ENCODE measurements at regions not wholly inside any gene's neighbourhood (a gene's known extent, or its start where the extent isn't known, plus 50 kb on each side); places are given as distances from the start of the nearest gene placed in this dataset.
"Not testable (repeated sequence)": the region's sequence is repeated elsewhere in the genome, so short reads cannot be mapped to it uniquely, and the experiment has no call there.

DNA sequence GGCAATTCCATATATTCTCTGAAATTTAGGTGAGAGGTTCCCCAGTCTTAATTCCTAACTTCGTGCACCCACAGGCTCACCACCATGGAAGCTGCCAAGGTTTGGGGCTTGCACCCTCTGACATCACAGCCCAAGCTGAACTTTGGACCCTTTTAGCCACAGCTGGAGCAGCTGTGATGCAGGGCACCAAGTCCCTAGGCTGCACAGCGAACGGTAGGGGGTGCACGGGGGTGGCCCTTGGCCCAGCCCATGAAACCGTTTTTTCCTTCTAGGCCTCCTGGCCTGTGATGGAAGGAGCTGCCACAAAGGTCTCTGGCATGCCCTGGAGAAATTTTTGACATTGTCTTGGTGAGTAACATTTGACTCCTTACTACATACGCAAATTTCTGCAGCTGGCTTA is 251.9 kb upstream of the GRM3 start:
- Histone ChIP-seq H4K20me1 (ENCODE audit: control insufficient read depth, extremely low read depth, insufficient read depth, low read length) (no peaks in the 10 kb centered on the region), H3K4me2 (ENCODE audit: extremely low read depth, insufficient read depth, low read length) (no peak overlapping the region), H3K79me2 (ENCODE audit: control insufficient read depth, insufficient read depth, low read length) (no peaks in the 10 kb centered on the region), H2AFZ (ENCODE audit: low read length) (no peak overlapping the region), H3K27me3 (ENCODE audit: control insufficient read depth, insufficient read depth, low read length) (no peaks in the 10 kb centered on the region), H3K9me3 (ENCODE audit: control insufficient read depth, insufficient read depth, low read depth, low read length) (no peaks in the 10 kb centered on the region), H3K9ac (ENCODE audit: insufficient read depth, low read length) (no peak overlapping the region), H3K4me1 (ENCODE audit: control insufficient read depth, extremely low read depth, insufficient read depth, low read length) (no peaks in the 10 kb centered on the region), H3K27ac (ENCODE audit: insufficient read depth, low read length) (no peak overlapping the region), H3K4me3 (replicated peaks in 1 of 4; ENCODE audit: control extremely low read depth in 1 of 4, insufficient read depth in 1 of 4, low read depth in 3 of 4, low read length in 4 of 4) (no peak overlapping the region), H3K36me3 (ENCODE audit: control insufficient read depth, insufficient read depth, low read length) (no peaks in the 10 kb centered on the region)
- DNase-seq (ENCODE audit: low read depth in 2 of 2), result no peak
- no peak for TF ChIP-seq EZH2 (IDR thresholded peaks at IDR 0.05; ENCODE audit: low read length, missing control alignments)
- TF ChIP-seq CTCF (conservative IDR thresholded peaks at IDR 0.05 in 1 of 2, IDR thresholded peaks at IDR 0.05 in 1 of 2; ENCODE audit: low read depth in 1 of 2, low read length in 2 of 2), result no peak

DNA sequence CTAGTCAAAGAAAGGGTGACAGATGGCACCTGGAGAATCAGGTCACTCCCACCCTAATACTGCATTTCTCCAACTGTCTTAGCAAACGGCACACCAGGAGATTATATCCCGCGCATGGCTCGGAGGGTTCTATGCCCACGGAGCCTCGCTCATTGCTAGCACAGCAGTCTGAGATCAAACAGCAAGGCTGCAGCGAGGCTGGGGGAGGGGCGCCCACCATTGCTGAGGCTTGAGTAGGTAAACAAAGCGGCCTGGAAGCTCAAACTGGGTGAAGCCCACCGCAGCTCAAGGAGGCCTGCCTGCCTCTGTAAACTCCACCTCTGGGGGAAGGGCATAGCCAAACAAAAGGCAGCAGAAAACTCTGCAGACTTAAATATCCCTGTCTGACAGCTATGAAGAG is 268.1 kb upstream of the GRM3 start:
- not testable (repeated sequence) for H3K79me2 ChIP-seq (ENCODE audit: control insufficient read depth, insufficient read depth, low read length); H3K9ac ChIP-seq (ENCODE audit: insufficient read depth, low read length); H3K4me2 ChIP-seq (ENCODE audit: extremely low read depth, insufficient read depth, low read length); H3K4me1 ChIP-seq (ENCODE audit: control insufficient read depth, extremely low read depth, insufficient read depth, low read length); H3K36me3 ChIP-seq (ENCODE audit: control insufficient read depth, insufficient read depth, low read length); H3K27me3 ChIP-seq (ENCODE audit: control insufficient read depth, insufficient read depth, low read length); H2AFZ ChIP-seq (ENCODE audit: low read length); H4K20me1 ChIP-seq (ENCODE audit: control insufficient read depth, extremely low read depth, insufficient read depth, low read length); H3K9me3 ChIP-seq (ENCODE audit: control insufficient read depth, insufficient read depth, low read depth, low read length); H3K27ac ChIP-seq (ENCODE audit: insufficient read depth, low read length); DNase-seq (ENCODE audit: low read depth in 2 of 2); H3K4me3 ChIP-seq (replicated peaks in 1 of 4; ENCODE audit: control extremely low read depth in 1 of 4, insufficient read depth in 1 of 4, low read depth in 3 of 4, low read length in 4 of 4)

GRCh38 chr7:86372262-86372661 is 271.4 kb upstream of the GRM3 start:
- Histone ChIP-seq H3K27me3 (ENCODE audit: control insufficient read depth, insufficient read depth, low read length) (no peaks in the 10 kb centered on the region), H3K4me2 (ENCODE audit: extremely low read depth, insufficient read depth, low read length) (no peak overlapping the region), H3K79me2 (ENCODE audit: control insufficient read depth, insufficient read depth, low read length) (no peaks in the 10 kb centered on the region), H3K9me3 (ENCODE audit: control insufficient read depth, insufficient read depth, low read depth, low read length) (no peaks in the 10 kb centered on the region), H3K27ac (ENCODE audit: insufficient read depth, low read length) (no peak overlapping the region), H4K20me1 (ENCODE audit: control insufficient read depth, extremely low read depth, insufficient read depth, low read length) (no peaks in the 10 kb centered on the region), H3K4me3 (replicated peaks in 1 of 4; ENCODE audit: control extremely low read depth in 1 of 4, insufficient read depth in 1 of 4, low read depth in 3 of 4, low read length in 4 of 4) (no peak overlapping the region), H3K4me1 (ENCODE audit: control insufficient read depth, extremely low read depth, insufficient read depth, low read length) (no peaks in the 10 kb centered on the region), H3K36me3 (ENCODE audit: control insufficient read depth, insufficient read depth, low read length) (no peaks in the 10 kb centered on the region), H3K9ac (ENCODE audit: insufficient read depth, low read length) (no peak overlapping the region), H2AFZ (ENCODE audit: low read length) (no peak overlapping the region)
- DNase-seq (ENCODE audit: low read depth in 2 of 2), result no peak
- TF ChIP-seq CTCF (conservative IDR thresholded peaks at IDR 0.05 in 1 of 2, IDR thresholded peaks at IDR 0.05 in 1 of 2; ENCODE audit: low read depth in 1 of 2, low read length in 2 of 2) (no peak), EZH2 (IDR thresholded peaks at IDR 0.05; ENCODE audit: low read length, missing control alignments) (no peak)

GRCh38 chr7:86366946-86367345 is 276.8 kb upstream of the GRM3 start:
- Histone ChIP-seq H2AFZ (ENCODE audit: low read length) (no peak overlapping the region), H3K4me2 (ENCODE audit: extremely low read depth, insufficient read depth, low read length) (no peak overlapping the region), H3K79me2 (ENCODE audit: control insufficient read depth, insufficient read depth, low read length) (no peaks in the 10 kb centered on the region), H3K4me3 (replicated peaks in 1 of 4; ENCODE audit: control extremely low read depth in 1 of 4, insufficient read depth in 1 of 4, low read depth in 3 of 4, low read length in 4 of 4) (no peak overlapping the region), H4K20me1 (ENCODE audit: control insufficient read depth, extremely low read depth, insufficient read depth, low read length) (no peaks in the 10 kb centered on the region), H3K9me3 (ENCODE audit: control insufficient read depth, insufficient read depth, low read depth, low read length) (no peaks in the 10 kb centered on the region), H3K27ac (ENCODE audit: insufficient read depth, low read length) (no peak overlapping the region), H3K36me3 (ENCODE audit: control insufficient read depth, insufficient read depth, low read length) (no peaks in the 10 kb centered on the region), H3K27me3 (ENCODE audit: control insufficient read depth, insufficient read depth, low read length) (no peaks in the 10 kb centered on the region), H3K4me1 (ENCODE audit: control insufficient read depth, extremely low read depth, insufficient read depth, low read length) (no peaks in the 10 kb centered on the region), H3K9ac (ENCODE audit: insufficient read depth, low read length) (no peak overlapping the region)
- DNase-seq (ENCODE audit: low read depth in 2 of 2), result no peak
- TF ChIP-seq CTCF (conservative IDR thresholded peaks at IDR 0.05 in 1 of 2, IDR thresholded peaks at IDR 0.05 in 1 of 2; ENCODE audit: low read depth in 1 of 2, low read length in 2 of 2), result no peak
- TF ChIP-seq EZH2 (IDR thresholded peaks at IDR 0.05; ENCODE audit: low read length, missing control alignments), result no peak

- not testable (repeated sequence) for H2AFZ ChIP-seq (ENCODE audit: low read length); H3K79me2 ChIP-seq (ENCODE audit: control insufficient read depth, insufficient read depth, low read length)
Measured at GRCh38 chr7:86340407-86340806, 303.3 kb upstream of the GRM3 start.

More at GRCh38 chr7:86340407-86340806, 303.3 kb upstream of the GRM3 start:
- not testable (repeated sequence) for H3K4me1 ChIP-seq (ENCODE audit: control insufficient read depth, extremely low read depth, insufficient read depth, low read length); H3K27me3 ChIP-seq (ENCODE audit: control insufficient read depth, insufficient read depth, low read length); DNase-seq (ENCODE audit: low read depth in 2 of 2); H3K4me2 ChIP-seq (ENCODE audit: extremely low read depth, insufficient read depth, low read length); H3K4me3 ChIP-seq (replicated peaks in 1 of 4; ENCODE audit: control extremely low read depth in 1 of 4, insufficient read depth in 1 of 4, low read depth in 3 of 4, low read length in 4 of 4); H3K36me3 ChIP-seq (ENCODE audit: control insufficient read depth, insufficient read depth, low read length); H4K20me1 ChIP-seq (ENCODE audit: control insufficient read depth, extremely low read depth, insufficient read depth, low read length); H3K9ac ChIP-seq (ENCODE audit: insufficient read depth, low read length); H3K27ac ChIP-seq (ENCODE audit: insufficient read depth, low read length); H3K9me3 ChIP-seq (ENCODE audit: control insufficient read depth, insufficient read depth, low read depth, low read length)
